Fibroblast of skin of right quadriceps (primary cell): ENCODE measurements at regions not wholly inside any gene's neighbourhood (a gene's known extent, or its start where the extent isn't known, plus 50 kb on each side); places are given as distances from the start of the nearest gene placed in this dataset.

Experiments
- DNase-seq: peaks from one replicate; pipeline ENCODE4 v3.0.0-alpha.2; 2013

- no peak for DNase-seq
These were observed 160.9 kb downstream of the SMIM20 start for GRCh38 chr4:26074712-26075430.

- DNase-seq, result no peak
These were observed 161.6 kb downstream of the SMIM20 start for GRCh38 chr4:26075583-26075982.

DNA sequence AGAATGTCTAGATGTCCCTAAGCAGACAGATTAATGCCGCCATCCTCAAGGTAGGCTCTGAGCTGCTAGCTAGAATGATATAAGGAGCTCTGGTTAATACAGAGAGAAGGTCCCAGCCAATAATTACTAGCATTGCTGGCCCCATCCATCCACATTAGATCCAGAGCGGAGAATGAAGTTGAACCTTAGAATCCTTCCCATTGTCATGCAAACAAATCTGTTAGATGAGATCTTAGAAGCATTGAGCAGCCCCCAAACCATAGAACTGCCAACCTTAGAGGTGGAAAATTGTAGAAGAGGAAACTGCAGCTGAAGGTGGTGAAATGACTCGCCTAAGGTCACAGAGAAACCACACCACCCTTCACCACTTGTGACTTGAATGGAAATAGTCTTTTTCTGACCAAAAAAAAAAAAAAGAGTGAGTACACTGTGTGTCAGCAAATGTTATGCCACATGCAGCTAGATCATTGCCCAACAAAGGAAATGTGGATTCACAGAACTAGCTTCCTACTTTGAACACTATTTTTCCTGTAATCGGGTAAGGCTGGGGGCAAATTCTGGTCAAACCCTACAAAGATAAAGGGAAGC is 162.1 kb downstream of the SMIM20 start:
- peak; percentile 34 for DNase-seq

DNA sequence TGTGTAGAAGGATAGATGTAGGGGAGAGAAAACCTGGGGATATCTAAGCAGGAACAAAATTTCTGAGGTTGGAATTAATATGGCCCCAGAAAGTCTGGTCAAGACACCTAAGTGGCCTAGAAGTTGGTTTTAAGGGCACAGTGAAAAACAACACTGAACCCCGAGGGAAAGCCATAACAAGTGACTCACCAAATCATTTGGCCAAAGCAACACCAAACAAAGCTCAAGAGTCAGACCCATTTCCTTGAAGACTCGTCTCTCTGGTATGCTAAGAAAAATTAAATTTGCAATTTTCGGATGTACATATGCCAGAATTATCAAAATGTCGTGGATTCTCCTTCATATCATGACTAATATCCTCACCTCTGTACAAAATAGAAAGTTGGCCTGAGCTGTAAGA is 162.9 kb downstream of the SMIM20 start:
- DNase-seq, result peak; percentile 28

DNA sequence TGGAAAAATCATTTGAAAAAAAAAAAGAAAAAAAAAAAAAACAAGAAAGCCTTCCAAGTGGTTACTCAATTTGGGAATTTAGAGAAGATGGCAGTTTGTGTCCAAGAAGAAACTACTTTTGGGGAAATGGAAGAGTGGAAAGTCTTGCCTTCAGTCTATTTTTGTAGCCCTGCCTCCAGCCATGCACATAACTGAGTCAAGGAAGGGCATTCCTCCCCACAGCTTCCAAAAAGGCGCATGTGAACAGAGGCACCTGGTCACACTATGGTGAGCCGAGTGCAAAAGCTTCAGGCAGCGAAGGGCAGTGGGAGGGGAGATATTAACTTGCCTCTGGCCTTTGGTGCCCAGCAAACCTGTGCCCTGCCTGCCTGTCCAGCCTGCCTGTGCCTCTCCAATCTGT is 163.7 kb downstream of the SMIM20 start:
- no peak for DNase-seq

DNA sequence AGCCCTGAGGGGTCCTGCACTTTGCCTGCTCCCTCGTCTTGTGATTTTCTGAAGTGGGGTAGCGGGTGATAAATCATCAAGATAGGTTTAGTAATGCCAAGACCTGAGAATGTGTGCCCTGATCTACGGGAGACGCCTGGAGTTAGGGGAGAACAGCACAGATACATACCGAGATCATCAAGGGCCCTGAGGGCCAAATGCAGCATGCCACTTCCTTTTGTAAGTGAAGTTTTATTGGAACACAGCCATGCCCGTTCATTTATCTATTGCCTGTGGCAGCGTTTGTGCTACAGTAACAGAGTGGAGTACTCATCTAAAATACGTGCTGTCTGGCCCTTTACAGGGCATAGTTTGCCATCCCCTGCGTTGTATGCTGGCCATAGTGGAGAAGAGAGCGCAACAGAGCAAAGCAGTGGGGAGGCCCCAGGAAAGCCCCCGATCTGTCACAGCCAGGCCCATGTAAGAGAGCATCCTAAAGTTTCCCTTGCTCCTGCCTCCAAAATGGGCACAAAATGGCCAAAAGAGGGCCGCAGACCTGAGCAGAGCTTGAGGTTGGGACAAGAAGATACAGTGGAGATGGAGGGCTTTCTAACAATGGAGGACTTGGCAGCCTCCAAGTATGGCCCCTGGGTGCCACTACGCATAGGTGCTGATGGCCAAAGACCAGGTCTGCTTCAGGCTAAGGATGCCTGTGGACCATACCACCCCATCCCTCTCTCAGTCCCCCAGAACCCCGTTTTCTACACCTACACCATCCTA is 167.0 kb downstream of the SMIM20 start:
- no peak for DNase-seq

GRCh38 chr4:26081795-26082498 is 167.9 kb downstream of the SMIM20 start:
- DNase-seq, result peak; percentile 47

DNA sequence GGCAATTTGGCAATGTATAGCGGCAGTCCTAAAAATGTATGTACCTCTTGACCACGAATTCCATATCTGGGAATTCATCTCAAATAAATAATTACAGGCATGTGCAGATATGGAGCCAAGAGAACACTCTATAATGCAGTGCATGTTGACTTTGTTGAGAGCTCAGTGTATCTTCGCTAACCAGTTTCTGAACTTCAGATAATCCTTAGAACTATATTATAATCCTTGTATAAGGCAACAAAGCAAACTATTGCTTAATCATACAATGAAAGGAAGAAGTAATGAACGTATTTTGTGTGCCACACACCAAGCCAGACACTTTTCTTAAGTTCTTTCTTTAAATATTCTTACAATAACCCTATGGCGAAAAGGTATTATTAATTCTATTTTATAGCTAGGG is 168.5 kb downstream of the SMIM20 start:
- no peak for DNase-seq

GRCh38 chr4:26083987-26084386 is 170.0 kb downstream of the SMIM20 start:
- peak; percentile 90 for DNase-seq

GRCh38 chr4:26084414-26084813 is 170.4 kb downstream of the SMIM20 start:
- no peak for DNase-seq

DNA sequence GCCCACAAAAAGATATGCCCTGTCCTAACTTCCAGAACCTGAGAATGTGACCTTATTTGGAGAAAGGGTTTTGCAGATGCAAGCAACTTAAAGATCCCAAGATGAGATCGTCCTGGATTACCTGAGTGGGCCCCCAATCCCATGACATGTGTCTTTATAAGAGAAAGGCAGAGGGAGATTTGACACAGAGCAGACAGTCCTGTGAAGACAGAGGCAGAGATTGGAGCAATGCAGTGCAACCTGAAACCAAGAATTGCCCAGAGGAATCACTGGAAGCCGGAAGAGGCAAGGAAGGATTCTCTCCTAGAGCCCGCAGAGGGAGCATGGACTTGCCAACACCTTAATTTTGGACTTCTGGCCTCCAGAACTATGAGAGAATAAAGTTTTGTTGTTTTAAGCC is 171.5 kb downstream of the SMIM20 start:
- DNase-seq, result no peak

- DNase-seq, result no peak
These were observed 172.8 kb downstream of the SMIM20 start for GRCh38 chr4:26086621-26087441.

GRCh38 chr4:26088433-26088928 is 174.5 kb downstream of the SMIM20 start:
- peak; percentile 69 for DNase-seq

GRCh38 chr4:26093551-26093950 is 179.5 kb downstream of the SMIM20 start:
- DNase-seq, result no peak

GRCh38 chr4:26094076-26094475 is 180.1 kb downstream of the SMIM20 start:
- DNase-seq, result no peak

- no peak for DNase-seq
These were observed 180.9 kb downstream of the SMIM20 start for GRCh38 chr4:26094911-26095310.

GRCh38 chr4:26099967-26100366 is 185.9 kb downstream of the SMIM20 start:
- DNase-seq, result no peak

DNA sequence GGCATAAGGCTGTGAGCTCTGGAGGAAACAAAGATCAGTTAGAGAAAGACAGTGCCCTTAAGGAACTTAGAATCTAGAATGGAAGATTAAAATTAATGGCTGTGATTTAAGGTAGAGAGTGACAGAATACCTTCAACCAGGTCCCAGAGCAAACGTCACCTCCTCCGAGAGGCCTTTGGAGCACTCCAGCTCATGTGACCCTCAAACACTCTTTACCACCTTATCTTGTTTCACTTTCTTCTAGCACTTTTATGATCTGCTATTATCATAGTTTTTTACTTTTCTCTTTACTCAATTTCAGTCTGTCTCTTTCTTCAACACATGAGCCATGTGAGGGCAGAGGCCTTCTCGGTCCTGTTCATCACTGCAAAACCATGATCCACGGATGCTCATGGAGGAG is 187.0 kb downstream of the SMIM20 start:
- DNase-seq, result no peak

- DNase-seq, result no peak
These were observed 190.2 kb downstream of the SMIM20 start for GRCh38 chr4:26104056-26104685.

DNA sequence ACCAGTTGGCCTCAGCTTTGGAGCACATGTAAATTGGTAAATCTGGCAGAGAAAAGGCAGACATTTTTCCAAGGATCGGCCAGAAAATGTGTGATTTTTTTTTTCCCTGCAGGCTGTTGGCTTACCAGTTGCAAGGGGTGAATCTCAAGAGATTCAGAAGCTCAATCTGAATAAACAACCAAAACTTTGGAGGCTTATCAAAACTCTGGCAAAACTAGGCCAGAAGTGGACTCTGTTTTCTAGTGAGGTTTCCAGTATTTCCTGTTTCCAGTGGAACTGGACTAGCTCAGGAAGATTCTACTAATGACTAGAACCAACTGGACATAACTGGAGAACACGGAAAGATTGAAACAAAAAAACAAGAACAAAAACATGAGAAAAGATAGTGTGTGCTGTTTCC is 191.3 kb downstream of the SMIM20 start:
- no peak for DNase-seq

- DNase-seq, result peak; percentile 59
These were observed 192.0 kb downstream of the SMIM20 start for GRCh38 chr4:26105815-26106699.
